ENCODE measurements at regions not wholly inside any gene's neighbourhood (a gene's known extent, or its start where the extent isn't known, plus 50 kb on each side); places are given as distances from the start of the nearest gene placed in this dataset.
"Not testable (repeated sequence)": the region's sequence is repeated elsewhere in the genome, so short reads cannot be mapped to it uniquely, and the experiment has no call there.

GRCh38 chr10:23584396-23584795 is 145.5 kb downstream of the OTUD1 start:
- intact Hi-C loops (cut with micrococcal nuclease; ENCODE audit: unreplicated experiment), result no loop called here
- DNase-seq, result no peak
- Histone ChIP-seq H3K4me3 (no peak overlapping the region), H3K27me3 (ENCODE audit: insufficient read depth, low read depth) (peaks cover 3% of the 10 kb centered on the region; the same call in 1 of the 2 replicates), H3K4me1 (replicated peaks; ENCODE audit: insufficient read depth) (no peaks in the 10 kb centered on the region), H3F3A (ENCODE audit: insufficient read depth, low read depth) (no peaks in the 10 kb centered on the region), H4K20me1 (ENCODE audit: insufficient read depth) (no peaks in the 10 kb centered on the region), H3K79me2 (ENCODE audit: low read depth) (no peaks in the 10 kb centered on the region), H2AFZ (no peak overlapping the region), H3K9me3 (ENCODE audit: insufficient read depth, low read depth) (no peaks in the 10 kb centered on the region), H3K36me3 (ENCODE audit: low read depth) (no peaks in the 10 kb centered on the region), H3K9me2 (ENCODE audit: insufficient read depth) (no peaks in the 10 kb centered on the region), H3K4me2 (no peak overlapping the region), H3K27ac (no peak overlapping the region)
- ChIA-PET POLR2A (ENCODE audit: unreplicated experiment) (no interaction called here), CTCF (no interaction called here)
- no TSS peak for BruUV-seq (replicated peaks)
- TF ChIP-seq EZH2 (IDR thresholded peaks at IDR 0.05; ENCODE audit: low read depth) (no peak), CTCF (conservative IDR thresholded peaks at IDR 0.05) (no peak)

- Histone ChIP-seq H3K27me3 (ENCODE audit: insufficient read depth, low read depth) (peaks cover 3% of the 10 kb centered on the region; the same call in 1 of the 2 replicates), H3K9me2 (ENCODE audit: insufficient read depth) (no peaks in the 10 kb centered on the region), H3K4me1 (replicated peaks; ENCODE audit: insufficient read depth) (no peaks in the 10 kb centered on the region), H3K4me3 (no peak overlapping the region), H3K4me2 (no peak overlapping the region), H3F3A (ENCODE audit: insufficient read depth, low read depth) (no peaks in the 10 kb centered on the region), H2AFZ (no peak overlapping the region), H3K36me3 (ENCODE audit: low read depth) (no peaks in the 10 kb centered on the region), H4K20me1 (ENCODE audit: insufficient read depth) (no peaks in the 10 kb centered on the region), H3K9me3 (ENCODE audit: insufficient read depth, low read depth) (no peaks in the 10 kb centered on the region), H3K27ac (no peak overlapping the region), H3K79me2 (ENCODE audit: low read depth) (no peaks in the 10 kb centered on the region)
- TF ChIP-seq CTCF (conservative IDR thresholded peaks at IDR 0.05) (no peak), EZH2 (IDR thresholded peaks at IDR 0.05; ENCODE audit: low read depth) (no peak)
- BruUV-seq (replicated peaks), result no TSS peak
- no peak for DNase-seq
- intact Hi-C loops (cut with micrococcal nuclease; ENCODE audit: unreplicated experiment), result no loop called here
- ChIA-PET CTCF (no interaction called here), POLR2A (ENCODE audit: unreplicated experiment) (no interaction called here)
These were observed 146.3 kb downstream of the OTUD1 start for GRCh38 chr10:23585186-23585585.

GRCh38 chr10:23585666-23586065 is 146.8 kb downstream of the OTUD1 start:
- BruUV-seq (replicated peaks), result no TSS peak
- Histone ChIP-seq H3F3A (ENCODE audit: insufficient read depth, low read depth) (no peaks in the 10 kb centered on the region), H3K27me3 (ENCODE audit: insufficient read depth, low read depth) (peaks cover 3% of the 10 kb centered on the region; the same call in 1 of the 2 replicates), H3K4me3 (no peak overlapping the region), H3K36me3 (ENCODE audit: low read depth) (no peaks in the 10 kb centered on the region), H3K79me2 (ENCODE audit: low read depth) (no peaks in the 10 kb centered on the region), H2AFZ (no peak overlapping the region), H3K4me2 (no peak overlapping the region), H3K9me2 (ENCODE audit: insufficient read depth) (no peaks in the 10 kb centered on the region), H3K9me3 (ENCODE audit: insufficient read depth, low read depth) (no peaks in the 10 kb centered on the region), H3K4me1 (replicated peaks; ENCODE audit: insufficient read depth) (no peaks in the 10 kb centered on the region), H3K27ac (no peak overlapping the region), H4K20me1 (ENCODE audit: insufficient read depth) (no peaks in the 10 kb centered on the region)
- ChIA-PET POLR2A (ENCODE audit: unreplicated experiment) (no interaction called here), CTCF (no interaction called here)
- intact Hi-C loops (cut with micrococcal nuclease; ENCODE audit: unreplicated experiment), result no loop called here
- TF ChIP-seq CTCF (conservative IDR thresholded peaks at IDR 0.05) (no peak), EZH2 (IDR thresholded peaks at IDR 0.05; ENCODE audit: low read depth) (no peak)
- DNase-seq, result no peak

GRCh38 chr10:23595278-23595677 is 156.4 kb downstream of the OTUD1 start:
- DNase-seq; H3K4me2 ChIP-seq; H3K4me1 ChIP-seq (replicated peaks; ENCODE audit: insufficient read depth); CTCF ChIA-PET; intact Hi-C loops (cut with micrococcal nuclease; ENCODE audit: unreplicated experiment); H3K27me3 ChIP-seq (ENCODE audit: insufficient read depth, low read depth); POLR2A ChIA-PET (ENCODE audit: unreplicated experiment); H3K4me3 ChIP-seq; H2AFZ ChIP-seq; BruUV-seq (replicated peaks); H3K9me3 ChIP-seq (ENCODE audit: insufficient read depth, low read depth); H3K36me3 ChIP-seq (ENCODE audit: low read depth); H4K20me1 ChIP-seq (ENCODE audit: insufficient read depth); H3F3A ChIP-seq (ENCODE audit: insufficient read depth, low read depth); H3K27ac ChIP-seq; H3K79me2 ChIP-seq (ENCODE audit: low read depth); H3K9me2 ChIP-seq (ENCODE audit: insufficient read depth): not testable (repeated sequence)
